ENCODE measurements at regions not wholly inside any gene's neighbourhood (a gene's known extent, or its start where the extent isn't known, plus 50 kb on each side); places are given as distances from the start of the nearest gene placed in this dataset.

DNA sequence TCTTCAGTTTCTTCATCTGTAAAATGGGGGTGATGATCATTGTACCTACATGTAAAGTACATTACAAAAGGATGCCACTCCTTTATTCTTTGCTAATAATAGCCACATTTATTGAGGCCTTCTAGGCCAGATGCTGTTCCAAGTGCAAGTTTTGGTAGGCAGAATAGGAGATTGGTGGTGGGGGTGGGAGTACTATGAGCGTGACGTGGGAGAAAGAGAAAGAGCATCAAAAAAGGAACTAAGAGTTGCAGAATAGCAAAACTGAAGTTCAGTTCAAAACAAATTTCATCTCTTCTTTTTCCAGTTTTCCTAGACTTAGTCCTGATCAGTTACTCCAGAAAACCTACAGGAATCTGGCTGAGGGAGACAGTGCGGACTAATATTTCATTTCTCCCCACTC is 174.1 kb downstream of the SNX18 start:
- no peak for TF ChIP-seq GATA2 (IDR thresholded peaks at IDR 0.05; ENCODE audit: low read depth, low read length)
- no peak for TF ChIP-seq GATA3 (IDR thresholded peaks at IDR 0.05; ENCODE audit: low read depth, low read length)
